ENCODE measurements at regions not wholly inside any gene's neighbourhood (a gene's known extent, or its start where the extent isn't known, plus 50 kb on each side); places are given as distances from the start of the nearest gene placed in this dataset.

GRCh38 chr4:84441758-84442377 lies 57.2 kb downstream of the NKX6-1 start:
- Mint-ChIP-seq H3K36me3 (ENCODE audit: low read depth) (no peaks in the 10 kb centered on the region), H3K27ac (no peak overlapping the region), H3K4me3 (ENCODE audit: low read depth) (no peak overlapping the region)

GRCh38 chr4:84439996-84440395 lies 59.1 kb downstream of the NKX6-1 start:
- intact Hi-C loops (cut with micrococcal nuclease) = no loop called here
- no peak for DNase-seq (ENCODE audit: low spot score)
- no peaks in the 10 kb centered on the region for H3K36me3 Mint-ChIP-seq (ENCODE audit: low read depth)
- no peaks in the 10 kb centered on the region for H3K9me3 Mint-ChIP-seq
- H3K27ac Mint-ChIP-seq = no peak overlapping the region
- H3K4me3 Mint-ChIP-seq (ENCODE audit: low read depth) = no peak overlapping the region
- H3K27me3 Mint-ChIP-seq (ENCODE audit: low read depth) = no peaks in the 10 kb centered on the region
- no peaks in the 10 kb centered on the region for H3K4me1 Mint-ChIP-seq (ENCODE audit: low read depth)

More at GRCh38 chr4:84441758-84442377, 57.2 kb downstream of the NKX6-1 start:
- DNase-seq (ENCODE audit: low spot score) = no peak
- H3K9me3 Mint-ChIP-seq = no peaks in the 10 kb centered on the region
- no peaks in the 10 kb centered on the region for H3K27me3 Mint-ChIP-seq (ENCODE audit: low read depth)
- intact Hi-C loops (cut with micrococcal nuclease) = no loop called here
- H3K4me1 Mint-ChIP-seq (ENCODE audit: low read depth) = no peaks in the 10 kb centered on the region

- no peaks in the 10 kb centered on the region for H3K36me3 Mint-ChIP-seq (ENCODE audit: low read depth)
- DNase-seq (ENCODE audit: low spot score) = no peak
- H3K27ac Mint-ChIP-seq = no peak overlapping the region
- H3K4me3 Mint-ChIP-seq (ENCODE audit: low read depth) = no peak overlapping the region
- H3K4me1 Mint-ChIP-seq (ENCODE audit: low read depth) = no peaks in the 10 kb centered on the region
- H3K9me3 Mint-ChIP-seq = no peaks in the 10 kb centered on the region
- H3K27me3 Mint-ChIP-seq (ENCODE audit: low read depth) = no peaks in the 10 kb centered on the region
- intact Hi-C loops (cut with micrococcal nuclease) = no loop called here
Measured at GRCh38 chr4:84436812-84437211, 62.3 kb downstream of the NKX6-1 start.

GRCh38 chr4:84434344-84434743 lies 64.7 kb downstream of the NKX6-1 start:
- no peaks in the 10 kb centered on the region for H3K27me3 Mint-ChIP-seq (ENCODE audit: low read depth)
- H3K9me3 Mint-ChIP-seq = no peaks in the 10 kb centered on the region
- H3K4me1 Mint-ChIP-seq (ENCODE audit: low read depth) = no peaks in the 10 kb centered on the region
- no peak overlapping the region for H3K4me3 Mint-ChIP-seq (ENCODE audit: low read depth)
- no peak for DNase-seq (ENCODE audit: low spot score)
- H3K36me3 Mint-ChIP-seq (ENCODE audit: low read depth) = no peaks in the 10 kb centered on the region
- no peak overlapping the region for H3K27ac Mint-ChIP-seq
- intact Hi-C loops (cut with micrococcal nuclease) = no loop called here

- no peaks in the 10 kb centered on the region for H3K4me1 Mint-ChIP-seq (ENCODE audit: low read depth)
Measured at GRCh38 chr4:84433633-84434222, 65.4 kb downstream of the NKX6-1 start.

GRCh38 chr4:84432713-84433112 lies 66.4 kb downstream of the NKX6-1 start:
- intact Hi-C loops (cut with micrococcal nuclease) = no loop called here
- DNase-seq (ENCODE audit: low spot score) = no peak
- Mint-ChIP-seq H3K27ac (no peak overlapping the region), H3K4me1 (ENCODE audit: low read depth) (no peaks in the 10 kb centered on the region), H3K36me3 (ENCODE audit: low read depth) (no peaks in the 10 kb centered on the region), H3K4me3 (ENCODE audit: low read depth) (no peak overlapping the region), H3K27me3 (ENCODE audit: low read depth) (no peaks in the 10 kb centered on the region), H3K9me3 (no peaks in the 10 kb centered on the region)

More at GRCh38 chr4:84433633-84434222, 65.4 kb downstream of the NKX6-1 start:
- Mint-ChIP-seq H3K36me3 (ENCODE audit: low read depth) (no peaks in the 10 kb centered on the region), H3K27me3 (ENCODE audit: low read depth) (no peaks in the 10 kb centered on the region), H3K27ac (no peak overlapping the region), H3K4me3 (ENCODE audit: low read depth) (no peak overlapping the region), H3K9me3 (no peaks in the 10 kb centered on the region)
- intact Hi-C loops (cut with micrococcal nuclease) = no loop called here
- DNase-seq (ENCODE audit: low spot score) = no peak

- H3K27ac Mint-ChIP-seq = no peak overlapping the region
- no peaks in the 10 kb centered on the region for H3K4me1 Mint-ChIP-seq (ENCODE audit: low read depth)
- H3K27me3 Mint-ChIP-seq (ENCODE audit: low read depth) = no peaks in the 10 kb centered on the region
- no peaks in the 10 kb centered on the region for H3K9me3 Mint-ChIP-seq
- H3K4me3 Mint-ChIP-seq (ENCODE audit: low read depth) = no peak overlapping the region
- no peak for DNase-seq (ENCODE audit: low spot score)
- no peaks in the 10 kb centered on the region for H3K36me3 Mint-ChIP-seq (ENCODE audit: low read depth)
- intact Hi-C loops (cut with micrococcal nuclease) = no loop called here
Measured at GRCh38 chr4:84420608-84421007, 78.5 kb downstream of the NKX6-1 start.

GRCh38 chr4:84419201-84419600 lies 79.9 kb downstream of the NKX6-1 start:
- Mint-ChIP-seq H3K4me1 (ENCODE audit: low read depth) (no peaks in the 10 kb centered on the region), H3K4me3 (ENCODE audit: low read depth) (no peak overlapping the region), H3K36me3 (ENCODE audit: low read depth) (no peaks in the 10 kb centered on the region), H3K9me3 (no peaks in the 10 kb centered on the region), H3K27ac (no peak overlapping the region), H3K27me3 (ENCODE audit: low read depth) (no peaks in the 10 kb centered on the region)
- intact Hi-C loops (cut with micrococcal nuclease) = no loop called here
- DNase-seq (ENCODE audit: low spot score) = no peak

GRCh38 chr4:84417997-84418709 lies 80.9 kb downstream of the NKX6-1 start:
- no peak for DNase-seq (ENCODE audit: low spot score)
- H3K4me1 Mint-ChIP-seq (ENCODE audit: low read depth) = no peaks in the 10 kb centered on the region
- H3K27me3 Mint-ChIP-seq (ENCODE audit: low read depth) = no peaks in the 10 kb centered on the region
- intact Hi-C loops (cut with micrococcal nuclease) = no loop called here
- H3K27ac Mint-ChIP-seq = no peak overlapping the region
- no peaks in the 10 kb centered on the region for H3K9me3 Mint-ChIP-seq
- no peak overlapping the region for H3K4me3 Mint-ChIP-seq (ENCODE audit: low read depth)
- no peaks in the 10 kb centered on the region for H3K36me3 Mint-ChIP-seq (ENCODE audit: low read depth)

- H3K4me3 Mint-ChIP-seq (ENCODE audit: low read depth) = no peak overlapping the region
- no peaks in the 10 kb centered on the region for H3K9me3 Mint-ChIP-seq
- intact Hi-C loops (cut with micrococcal nuclease) = no loop called here
- no peaks in the 10 kb centered on the region for H3K36me3 Mint-ChIP-seq (ENCODE audit: low read depth)
- no peaks in the 10 kb centered on the region for H3K4me1 Mint-ChIP-seq (ENCODE audit: low read depth)
- DNase-seq (ENCODE audit: low spot score) = no peak
- H3K27me3 Mint-ChIP-seq (ENCODE audit: low read depth) = no peaks in the 10 kb centered on the region
- H3K27ac Mint-ChIP-seq = no peak overlapping the region
Measured at GRCh38 chr4:84413976-84414375, 85.1 kb downstream of the NKX6-1 start.

GRCh38 chr4:84413480-84413879 lies 85.6 kb downstream of the NKX6-1 start:
- no peaks in the 10 kb centered on the region for H3K4me1 Mint-ChIP-seq (ENCODE audit: low read depth)
- H3K27me3 Mint-ChIP-seq (ENCODE audit: low read depth) = no peaks in the 10 kb centered on the region

GRCh38 chr4:84412062-84412461 lies 87.0 kb downstream of the NKX6-1 start:
- no peaks in the 10 kb centered on the region for H3K36me3 Mint-ChIP-seq (ENCODE audit: low read depth)
- H3K4me1 Mint-ChIP-seq (ENCODE audit: low read depth) = no peaks in the 10 kb centered on the region
- no peak for DNase-seq (ENCODE audit: low spot score)
- H3K27me3 Mint-ChIP-seq (ENCODE audit: low read depth) = no peaks in the 10 kb centered on the region
- no peak overlapping the region for H3K27ac Mint-ChIP-seq
- H3K4me3 Mint-ChIP-seq (ENCODE audit: low read depth) = no peak overlapping the region
- H3K9me3 Mint-ChIP-seq = no peaks in the 10 kb centered on the region
- intact Hi-C loops (cut with micrococcal nuclease) = no loop called here

More at GRCh38 chr4:84413480-84413879, 85.6 kb downstream of the NKX6-1 start:
- H3K4me3 Mint-ChIP-seq (ENCODE audit: low read depth) = no peak overlapping the region
- no peak for DNase-seq (ENCODE audit: low spot score)
- intact Hi-C loops (cut with micrococcal nuclease) = no loop called here
- H3K27ac Mint-ChIP-seq = no peak overlapping the region
- no peaks in the 10 kb centered on the region for H3K9me3 Mint-ChIP-seq
- H3K36me3 Mint-ChIP-seq (ENCODE audit: low read depth) = no peaks in the 10 kb centered on the region
